Heart left ventricle (tissue), 16 donors: ENCODE measurements at regions not wholly inside any gene's neighbourhood (a gene's known extent, or its start where the extent isn't known, plus 50 kb on each side); places are given as distances from the start of the nearest gene placed in this dataset.

ENCODE experiments used
- ATAC-seq, 4 donors: fragments of 200-7000 bp; cut with Tn5 transposase; one replicate each; pipeline ENCODE4 v1.9.1; 2020 to 2022; ENCODE audit warnings: moderate library complexity in 4 of 4, mild to moderate bottlenecking in 3 of 4, moderate number of reproducible peaks in 1 of 4
- DNase-seq, 5 donors: peaks; one replicate each; pipeline ENCODE4 v3.0.0-alpha.2; 2020
- H3K27ac ChIP-seq, 12 donors: fragments of 200-600 bp; sonication (generic) in 4 of 12; one replicate each; pipeline versions ENCODE4 v1.5.0 to v1.8.0; 2016 to 2022; ENCODE audit warnings: mild to moderate bottlenecking in 2 of 12
- H3K27me3 ChIP-seq, 9 donors: fragments of 200-600 bp; sonication (generic) in 2 of 9; one replicate each; pipeline versions ENCODE4 v1.5.1 to v1.8.0; 2016 to 2022; ENCODE audit warnings: mild to moderate bottlenecking in 3 of 9
- H3K36me3 ChIP-seq, 9 donors: fragments of 200-600 bp; sonication (generic) in 2 of 9; one replicate each; pipeline versions ENCODE4 v1.5.0 to v1.8.0; 2018 to 2022; ENCODE audit warnings: mild to moderate bottlenecking in 2 of 9
- H3K4me1 ChIP-seq, 12 donors: fragments of 200-600 bp; sonication (generic) in 4 of 12; one replicate each; pipeline versions ENCODE4 v1.5.0 to v1.8.0; 2016 to 2022; ENCODE audit warnings: mild to moderate bottlenecking in 3 of 12
- H3K4me3 ChIP-seq, 12 donors: fragments of 200-600 bp; sonication (generic) in 4 of 12; one replicate each; pipeline versions ENCODE4 v1.5.0 to v1.8.0; 2017 to 2022; ENCODE audit warnings: mild to moderate bottlenecking in 9 of 12, moderate library complexity in 4 of 12
- H3K9me3 ChIP-seq, 12 donors: fragments of 200-600 bp; sonication (generic) in 4 of 12; one replicate each; pipeline versions ENCODE4 v1.5.0 to v1.8.0; 2016 to 2022; ENCODE audit warnings: mild to moderate bottlenecking in 1 of 12
- POLR2A ChIP-seq, 2 donors: fragments of 450-650 bp; IDR thresholded peaks; one replicate each; pipeline ENCODE4 v1.6.1; 2017; ENCODE audit warnings: antibody characterized with exemption in 2 of 2, mild to moderate bottlenecking in 2 of 2, moderate library complexity in 2 of 2
- WGBS, 4 donors: extraction: QIAGEN DNeasy Blood & Tissue Kit in 2 of 4; methylation state at CpG; one replicate each; pipeline versions ENCODE4 v1.1.5 to v1.1.7; 2013 to 2018; 5-methylcytosine and 5-hydroxymethylcytosine counted together
- intact Hi-C, 10 donors: fragments of 100-400 bp; cut with DNase I; formaldehyde crosslinking; loops; one replicate each; pipeline versions ENCODE4 v1.11.1 to v1.14.2; 2022
- TF ChIP-seq, protein P1 (sequence below), 12 donors: fragments of 200-600 bp; sonication (generic) in 4 of 12; IDR thresholded peaks; one replicate each; pipeline versions ENCODE4 v1.5.0 to v1.8.0; 2018 to 2022; ENCODE audit warnings: antibody characterized with exemption in 12 of 12, mild to moderate bottlenecking in 5 of 12
- donor health status: ischemic (EF 13 %, LVEDD 7.1; RV severe dilation, severe dysfunction).
- donor health status: healthy with polysubstance abuse.
- donor health status: DM: no; HTN: yes; CAD: no.
- donor health status: DM: no; HTN: no; CAD: no.
- donor health status: ischemic (EF 25% LVEDD 6.9; RV normal size, moderate dysfunction).
- donor health status: ischemic (EF 25% LVEDD 5.7; RV mildly dilated, moderate dysfunction).
- donor health status: healthy.
- donor health status: DM: yes; HTN: yes; CAD: no.
- donor health status: ischemic (EF 35%, LVEDD 5.7; RV mildly dilated, moderate dysfunction).
- donor health status: nonischemic (EF 11% LVEDD 7.7; RV severe dilation, severe dysfunction).
- donor health status: DM: yes; HTN: yes; CAD: no.
- donor health status: PGD.
- donor health status: ischemic (EF 29% LVEDD 5.4; RV normal size, mild dysfunction).
- donor health status: nonischemic (EF 23%, LVEDD 6.1; RV moderate dilation, normal function).

DNA sequence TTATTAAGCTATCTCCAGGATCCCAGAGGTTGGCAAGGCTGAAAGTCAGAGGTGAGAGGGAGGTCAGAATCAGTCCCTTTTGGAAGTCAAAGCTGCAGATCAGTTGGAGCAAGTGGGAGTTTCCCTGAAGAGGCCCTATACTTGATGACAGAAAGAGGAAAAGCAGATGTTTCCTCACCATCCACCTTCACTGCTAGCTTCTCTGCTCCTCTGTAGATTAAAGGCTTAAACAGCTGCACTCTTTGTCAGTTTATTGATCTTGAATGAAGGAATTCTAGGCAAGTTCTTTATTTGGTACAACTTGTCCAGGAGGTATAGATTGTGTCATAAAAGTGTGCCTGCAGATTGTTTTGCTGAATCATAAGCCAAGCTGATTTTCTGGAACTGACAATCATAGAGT is 408.2 kb upstream of the TGFBR2 start:
- ATAC-seq (peak in 3 of 4 donors; percentile 61 to 77 (median 75)), DNase-seq (no peak)

DNA sequence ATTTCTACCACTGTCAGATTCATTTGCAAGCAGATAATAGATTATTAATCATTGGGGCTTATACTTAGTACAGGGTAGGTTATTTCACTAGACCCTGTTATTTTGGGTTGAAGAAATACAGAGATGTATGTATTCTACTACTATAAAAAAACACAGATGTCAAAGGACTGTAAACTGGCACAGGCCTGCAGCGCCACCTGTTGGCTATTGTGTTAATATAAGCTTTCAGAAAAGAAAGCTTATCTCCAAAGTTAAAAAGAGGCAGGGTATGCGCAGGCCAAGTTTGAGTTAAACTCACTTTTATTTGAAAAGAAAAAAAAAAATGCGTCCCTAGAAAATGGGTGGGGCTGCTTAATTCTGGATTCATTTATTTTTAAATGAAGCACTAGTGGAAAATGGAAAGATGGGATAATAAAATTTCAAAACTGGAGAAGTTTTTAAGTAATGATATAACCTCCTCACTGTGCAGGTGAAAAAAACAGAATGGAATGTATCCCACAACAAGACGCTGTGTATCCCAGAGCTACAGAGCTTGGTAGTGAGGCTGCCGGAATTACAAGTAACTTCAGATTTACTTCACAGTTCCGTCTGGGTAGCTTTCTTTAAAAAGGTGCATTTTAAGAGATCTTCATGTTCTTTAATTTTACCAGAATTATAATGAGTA is 407.2 kb upstream of the TGFBR2 start:
- intact Hi-C loops: loop anchor here (1.0 to 10.0 kb wide), 17 partner anchors 37 to 1284 kb away; partner anchors contain the start of gene TGFBR2 (in 1 of the 10)
- Histone ChIP-seq H3K9me3 (peaks cover 0 to 9% (median 0%) of the 10 kb centered on the region in 12 donors), H3K27me3 (no peaks in the 10 kb centered on the region), H3K27ac (peak overlapping the region in 2 of 12 donors; percentile 3 to 17), H3K4me3 (no peak overlapping the region), H3K4me1 (peaks cover 0 to 25% (median 17%) of the 10 kb centered on the region in 12 donors), H3K36me3 (no peaks in the 10 kb centered on the region)
- peak in 3 of 4 donors; percentile 52 to 76 (median 67) for ATAC-seq
- TF ChIP-seq, protein P1, sequence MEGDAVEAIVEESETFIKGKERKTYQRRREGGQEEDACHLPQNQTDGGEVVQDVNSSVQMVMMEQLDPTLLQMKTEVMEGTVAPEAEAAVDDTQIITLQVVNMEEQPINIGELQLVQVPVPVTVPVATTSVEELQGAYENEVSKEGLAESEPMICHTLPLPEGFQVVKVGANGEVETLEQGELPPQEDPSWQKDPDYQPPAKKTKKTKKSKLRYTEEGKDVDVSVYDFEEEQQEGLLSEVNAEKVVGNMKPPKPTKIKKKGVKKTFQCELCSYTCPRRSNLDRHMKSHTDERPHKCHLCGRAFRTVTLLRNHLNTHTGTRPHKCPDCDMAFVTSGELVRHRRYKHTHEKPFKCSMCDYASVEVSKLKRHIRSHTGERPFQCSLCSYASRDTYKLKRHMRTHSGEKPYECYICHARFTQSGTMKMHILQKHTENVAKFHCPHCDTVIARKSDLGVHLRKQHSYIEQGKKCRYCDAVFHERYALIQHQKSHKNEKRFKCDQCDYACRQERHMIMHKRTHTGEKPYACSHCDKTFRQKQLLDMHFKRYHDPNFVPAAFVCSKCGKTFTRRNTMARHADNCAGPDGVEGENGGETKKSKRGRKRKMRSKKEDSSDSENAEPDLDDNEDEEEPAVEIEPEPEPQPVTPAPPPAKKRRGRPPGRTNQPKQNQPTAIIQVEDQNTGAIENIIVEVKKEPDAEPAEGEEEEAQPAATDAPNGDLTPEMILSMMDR (IDR thresholded peaks at IDR 0.05): peak; percentile 81 to 95 (median 86)
- TF ChIP-seq POLR2A (IDR thresholded peaks at IDR 0.05): no peak
- peak; percentile 70 to 83 (median 73) for DNase-seq
- WGBS, 4 donors: 32 to 41% (median 33%) methylated on average over 6 of the region's 6 CpGs

More for the DNA sequence above, 408.2 kb upstream of the TGFBR2 start:
- Histone ChIP-seq H3K36me3 (no peaks in the 10 kb centered on the region), H3K27ac (peak overlapping the region in 3 of 12 donors; percentile 9 to 40 (median 32)), H3K4me3 (no peak overlapping the region), H3K4me1 (peaks cover 0 to 25% (median 17%) of the 10 kb centered on the region in 12 donors), H3K27me3 (no peaks in the 10 kb centered on the region), H3K9me3 (peaks cover 0 to 9% (median 0%) of the 10 kb centered on the region in 12 donors)
- TF ChIP-seq, protein P1 (IDR thresholded peaks at IDR 0.05): no peak
- TF ChIP-seq POLR2A (IDR thresholded peaks at IDR 0.05): no peak
- intact Hi-C loops: loop anchor here (1.0 to 10.0 kb wide), 16 partner anchors 36 to 1283 kb away; partner anchors contain the start of gene TGFBR2 (in 1 of the 10)

DNA sequence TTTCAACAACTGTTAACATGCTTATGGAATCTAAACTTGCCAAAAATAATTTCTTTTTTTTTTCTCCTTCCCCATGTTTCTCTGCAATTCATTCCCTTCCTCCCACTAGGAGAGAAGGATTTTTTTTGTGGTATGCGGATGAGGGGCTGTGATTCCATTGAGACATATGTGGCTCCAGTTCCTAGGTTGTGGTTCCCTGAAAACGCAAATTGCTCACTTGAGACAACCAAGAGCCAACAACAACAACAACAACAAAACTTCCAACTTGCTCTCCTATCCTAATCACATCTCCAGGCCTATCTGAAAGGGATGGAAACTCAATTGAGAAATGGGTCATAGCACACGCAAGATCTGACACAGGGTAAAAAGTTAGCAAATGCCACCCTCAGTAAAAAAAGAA is 406.5 kb upstream of the TGFBR2 start:
- intact Hi-C loops: loop anchor here (1.0 to 10.0 kb wide), 18 partner anchors 38 to 1285 kb away; partner anchors contain the start of gene TGFBR2 (in 1 of the 10)
- peaks cover 0 to 9% (median 0%) of the 10 kb centered on the region in 12 donors for H3K9me3 ChIP-seq
- peaks cover 0 to 25% (median 17%) of the 10 kb centered on the region in 12 donors for H3K4me1 ChIP-seq
- no peak overlapping the region for H3K4me3 ChIP-seq
- H3K27me3 ChIP-seq: no peaks in the 10 kb centered on the region
- WGBS, 4 donors: 67 to 77% (median 73%) methylated on average over 3 of the region's 3 CpGs
- DNase-seq: no peak
- peak overlapping the region in 1 of 12 donors; percentile 3 for H3K27ac ChIP-seq
- peak in 2 of 4 donors; percentile 19 to 40 for ATAC-seq
- TF ChIP-seq, protein P1 (IDR thresholded peaks at IDR 0.05): no peak
- no peak for TF ChIP-seq POLR2A (IDR thresholded peaks at IDR 0.05)
- H3K36me3 ChIP-seq: no peaks in the 10 kb centered on the region

DNA sequence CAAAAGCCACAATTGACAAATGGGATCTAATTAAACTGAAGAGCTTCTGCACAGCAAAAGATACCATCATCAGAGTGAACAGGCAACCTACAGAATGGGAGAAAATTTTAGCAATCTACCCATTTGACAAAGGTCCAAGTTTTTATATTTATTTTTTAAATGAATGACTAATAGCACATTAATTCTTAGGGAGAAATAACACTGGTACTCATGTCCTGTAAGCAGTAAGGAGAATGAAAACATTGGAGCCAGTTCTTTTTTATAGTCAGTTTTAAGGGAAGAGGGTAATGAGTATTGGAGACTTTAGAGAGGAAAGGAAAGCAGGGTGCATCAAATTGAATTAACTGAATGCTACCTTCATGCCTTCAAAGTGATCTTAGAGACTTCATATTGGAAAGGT is 404.7 kb upstream of the TGFBR2 start:
- ATAC-seq: no peak
- DNase-seq: no peak
- Histone ChIP-seq H3K4me3 (no peak overlapping the region), H3K4me1 (peaks cover 0 to 25% (median 17%) of the 10 kb centered on the region in 12 donors), H3K27me3 (no peaks in the 10 kb centered on the region), H3K27ac (no peak overlapping the region), H3K36me3 (no peaks in the 10 kb centered on the region), H3K9me3 (peaks cover 0 to 9% (median 0%) of the 10 kb centered on the region in 12 donors)
- TF ChIP-seq, protein P1 (IDR thresholded peaks at IDR 0.05): no peak
- no peak for TF ChIP-seq POLR2A (IDR thresholded peaks at IDR 0.05)
- intact Hi-C loops: loop anchor here in 4 of 10 donors (5.0 to 10.0 kb wide), 3 partner anchors 159 to 493 kb away; no protein-coding TSS in a partner anchor
